VCaP (cell line): ENCODE measurements at regions not wholly inside any gene's neighbourhood (a gene's known extent, or its start where the extent isn't known, plus 50 kb on each side); places are given as distances from the start of the nearest gene placed in this dataset.

ENCODE experiments used
- H3K27ac ChIP-seq: fragments of 450-650 bp; 2 replicates; pipeline ENCODE4 v1.5.1; 2017
- CTCF ChIP-seq: fragments of 450-650 bp; conservative IDR thresholded peaks from 2 replicates; pipeline ENCODE4 v1.5.1; 2017; ENCODE audit warnings: mild to moderate bottlenecking, moderate library complexity

DNA sequence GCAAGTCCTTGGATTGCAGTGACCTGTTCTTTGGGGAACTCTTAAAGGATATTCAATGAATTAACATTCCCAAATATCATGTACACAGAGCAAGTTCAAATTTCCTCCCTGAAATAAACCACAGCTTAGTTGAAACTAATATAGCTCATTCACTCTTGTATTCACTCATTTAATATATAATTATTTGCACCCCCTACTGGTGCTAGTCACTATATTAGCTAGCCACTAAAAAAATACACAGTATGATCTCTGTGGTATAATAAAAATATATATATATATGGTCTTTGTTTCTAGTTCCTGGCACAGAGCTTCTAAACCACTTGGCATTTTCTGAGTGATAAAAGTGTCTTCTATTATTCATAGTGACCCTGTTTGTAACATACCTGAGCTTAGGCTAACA, 177.3 kb upstream of the LYPLAL1 start:
- no peak overlapping the region for H3K27ac ChIP-seq
- TF ChIP-seq CTCF = no peak; the same call in 1 of the 2 replicates

GRCh38 chr1:219000005-219000404, 173.7 kb upstream of the LYPLAL1 start:
- no peak overlapping the region for H3K27ac ChIP-seq
- TF ChIP-seq CTCF = no peak

GRCh38 chr1:219000631-219001030, 173.0 kb upstream of the LYPLAL1 start:
- TF ChIP-seq CTCF = no peak
- H3K27ac ChIP-seq = no peak overlapping the region

DNA sequence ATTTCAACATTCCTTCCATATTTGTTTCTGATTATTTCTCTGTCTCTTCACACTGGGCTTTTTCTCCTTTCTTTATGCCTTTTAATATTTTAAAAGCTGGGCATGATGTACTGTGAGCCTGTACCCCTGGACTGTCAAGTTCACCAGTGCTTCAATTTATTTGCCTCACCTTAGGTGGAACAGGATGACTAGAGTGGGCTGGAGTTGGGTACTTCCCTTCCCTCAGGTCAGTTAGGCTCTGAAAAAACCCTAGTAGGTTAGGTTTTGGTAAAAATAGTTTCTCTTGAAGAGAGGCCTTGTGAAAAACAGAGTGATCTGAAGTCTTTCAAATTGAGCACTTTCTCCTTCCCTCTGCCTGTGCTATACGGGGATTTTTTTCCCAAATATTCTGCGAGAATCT, 163.0 kb upstream of the LYPLAL1 start:
- TF ChIP-seq CTCF = no peak
- no peak overlapping the region for H3K27ac ChIP-seq

DNA sequence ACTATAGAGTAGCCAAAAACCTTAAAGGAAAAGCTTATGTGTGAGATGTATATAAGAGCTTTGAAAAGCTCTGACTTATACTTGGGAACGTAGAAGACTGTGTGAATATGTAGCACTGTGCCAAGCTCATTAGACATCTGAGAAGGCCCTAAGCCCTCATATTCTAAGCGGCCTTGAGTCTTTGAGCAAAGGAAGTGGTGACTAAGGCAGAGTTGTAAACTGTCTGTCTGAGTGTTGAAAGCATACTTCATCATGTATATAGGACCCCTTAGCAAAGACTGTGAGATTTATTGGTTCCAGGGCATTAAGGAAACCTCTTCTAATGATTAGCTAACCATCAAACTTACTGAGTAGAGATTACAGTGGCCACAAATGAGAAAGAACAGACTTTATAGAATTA, 153.3 kb upstream of the LYPLAL1 start:
- no peak overlapping the region for H3K27ac ChIP-seq
- TF ChIP-seq CTCF = no peak

GRCh38 chr1:219020846-219021245, 152.8 kb upstream of the LYPLAL1 start:
- no peak for TF ChIP-seq CTCF
- no peak overlapping the region for H3K27ac ChIP-seq

DNA sequence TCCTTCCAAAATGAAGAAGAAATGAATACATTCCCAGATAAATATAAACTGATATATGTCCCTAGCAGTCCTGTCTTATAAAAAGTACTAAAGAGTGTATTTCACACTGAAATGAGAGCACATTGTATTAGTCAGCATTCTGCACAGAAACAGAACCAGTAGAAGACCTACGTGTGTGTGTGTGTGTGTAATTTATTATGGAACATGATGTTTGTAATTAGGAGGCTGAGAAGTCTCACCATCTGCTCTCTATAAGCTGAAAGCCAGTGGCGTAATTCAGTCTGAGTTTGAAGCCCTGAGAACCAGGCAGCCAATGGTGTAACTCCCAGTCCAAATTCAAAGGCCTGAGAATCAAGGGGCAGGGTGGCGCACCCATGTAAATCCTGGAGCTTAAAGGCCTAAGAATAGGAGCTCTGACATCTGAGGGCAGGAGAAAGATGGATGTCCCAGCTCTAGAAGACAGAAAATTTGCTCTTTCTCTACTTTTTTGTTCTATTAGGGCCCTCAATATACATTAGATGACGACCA, 146.5 kb upstream of the LYPLAL1 start:
- no peak overlapping the region for H3K27ac ChIP-seq
- TF ChIP-seq CTCF = no peak
